Kidney glomerular epithelial cell (primary cell): ENCODE measurements at regions not wholly inside any gene's neighbourhood (a gene's known extent, or its start where the extent isn't known, plus 50 kb on each side); places are given as distances from the start of the nearest gene placed in this dataset.

Experiments
- DNase-seq: peaks from one replicate; lab custom pipeline; 2025; lab: John Stamatoyannopoulos, UW

DNA sequence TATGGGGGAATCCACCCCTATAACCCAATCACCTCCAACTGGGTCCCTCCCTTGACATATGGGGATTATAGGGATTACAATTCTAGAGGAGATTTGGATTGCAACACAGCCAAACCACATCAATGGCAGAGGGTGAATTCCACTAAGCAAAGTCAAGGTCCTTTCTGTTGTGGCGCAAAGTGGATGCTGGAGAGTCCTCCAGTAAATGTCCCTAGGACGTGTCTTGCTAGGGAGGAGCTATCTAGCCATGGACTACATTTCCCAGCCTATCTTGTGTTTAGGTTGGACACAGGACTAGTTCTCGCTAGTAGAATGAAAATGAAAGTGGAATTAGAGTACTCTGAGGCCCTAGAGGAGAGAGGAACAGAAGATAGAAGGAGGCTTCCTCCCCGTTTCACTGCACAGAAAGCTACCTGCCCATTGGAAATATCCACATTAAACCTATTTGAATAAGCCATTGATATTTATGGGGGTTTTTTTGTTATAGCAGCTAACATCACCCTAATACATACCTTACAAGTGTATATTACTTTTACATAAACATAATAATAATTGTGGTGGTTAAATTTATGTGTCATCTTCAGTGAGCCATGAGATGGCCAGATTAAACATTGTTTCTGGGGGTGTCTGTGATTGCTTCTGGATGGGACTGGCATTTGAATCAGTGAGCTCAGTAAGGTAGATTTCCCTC lies 56.7 kb upstream of the ERCC4 start:
- DNase-seq = no peak

DNA sequence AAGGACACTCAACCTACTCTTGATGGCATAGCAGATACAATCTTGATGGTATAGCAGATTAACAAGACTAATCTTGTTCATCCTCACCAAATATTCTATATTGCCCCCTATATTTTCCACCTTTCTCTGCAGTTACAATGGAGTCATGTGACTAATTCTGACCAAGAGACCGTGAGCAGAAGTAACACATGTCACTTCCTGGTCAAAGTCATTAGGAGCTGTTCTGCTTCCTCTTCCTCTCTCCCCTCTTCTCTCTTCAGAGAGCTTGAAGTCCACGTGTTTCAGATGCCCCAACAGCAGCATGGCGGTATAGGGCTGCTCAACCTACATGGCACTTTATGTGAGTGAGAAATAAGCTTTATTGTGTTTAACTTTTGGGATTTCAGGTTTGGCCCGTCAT lies 55.3 kb upstream of the ERCC4 start:
- DNase-seq = no peak

DNA sequence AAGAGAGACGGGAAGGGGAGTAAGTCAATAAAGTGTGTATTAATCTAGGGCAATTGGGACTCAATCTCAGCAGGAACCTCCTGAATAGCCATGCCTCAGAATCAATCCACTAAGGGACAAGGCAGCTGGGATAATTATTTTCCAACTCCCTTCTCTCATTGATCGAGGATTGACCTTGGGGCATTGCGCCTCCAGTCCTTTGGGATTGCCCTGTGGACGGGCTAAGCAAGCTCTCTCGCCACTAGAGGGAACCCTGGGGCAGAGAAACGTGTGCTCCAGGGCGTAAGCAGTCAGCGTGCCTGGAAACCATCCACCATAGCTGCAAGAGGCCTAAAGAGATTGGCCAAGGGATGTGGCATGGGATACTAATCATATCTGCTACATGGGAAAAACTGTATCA lies 53.9 kb upstream of the ERCC4 start:
- DNase-seq = peak; percentile 76
